Kidney epithelial cell (primary cell): ENCODE measurements at regions not wholly inside any gene's neighbourhood (a gene's known extent, or its start where the extent isn't known, plus 50 kb on each side); places are given as distances from the start of the nearest gene placed in this dataset.

ENCODE experiments used
- DNase-seq: peaks from one replicate; pipeline ENCODE4 v3.0.0-alpha.2; 2010; ENCODE audit warnings: low read depth
- H3K27me3 ChIP-seq: 2 replicates; pipeline ENCODE4 v1.6.0; 2011; ENCODE audit warnings: low read length; ENCODE audit not compliant: control insufficient read depth, insufficient read depth
- H3K36me3 ChIP-seq: 2 replicates; pipeline ENCODE4 v1.5.1; 2011; ENCODE audit warnings: low read length; ENCODE audit not compliant: control insufficient read depth, insufficient read depth
- H3K4me3 ChIP-seq: 2 replicates; pipeline ENCODE4 v1.5.1; 2011; ENCODE audit warnings: low read depth, mild to moderate bottlenecking, control low read depth, low read length
- CTCF ChIP-seq: IDR thresholded peaks from 2 replicates; pipeline ENCODE4 v1.5.1; 2011; ENCODE audit warnings: mild to moderate bottlenecking, moderate library complexity, low read length, control low read depth, inconsistent platforms; ENCODE audit not compliant: insufficient read depth, poor library complexity, severe bottlenecking

DNA sequence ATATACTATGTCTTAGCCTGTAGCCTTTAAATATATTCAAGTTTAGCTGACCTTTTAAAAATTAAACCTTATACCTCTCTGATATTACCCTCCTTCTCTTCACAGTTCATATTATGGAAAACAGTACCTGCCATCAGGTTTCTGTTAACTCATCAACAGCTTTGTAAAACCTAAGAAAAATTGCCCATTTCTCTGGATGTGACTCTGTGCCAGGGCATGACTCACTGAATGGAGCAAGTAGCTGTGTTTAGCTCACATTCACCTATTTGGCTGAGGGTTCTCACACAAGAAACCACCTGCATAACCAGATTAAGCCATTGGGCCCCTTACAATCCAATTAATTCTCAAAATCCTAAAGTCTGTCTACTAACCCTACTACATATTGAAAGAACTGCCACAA lies 678.8 kb upstream of the MARCKS start:
- no peak overlapping the region for H3K4me3 ChIP-seq
- no peak for TF ChIP-seq CTCF
- no peak for DNase-seq
- no peaks in the 10 kb centered on the region for H3K36me3 ChIP-seq
- no peaks in the 10 kb centered on the region for H3K27me3 ChIP-seq

GRCh38 chr6:113181164-113181563 lies 676.0 kb upstream of the MARCKS start:
- no peaks in the 10 kb centered on the region for H3K27me3 ChIP-seq
- no peaks in the 10 kb centered on the region for H3K36me3 ChIP-seq
- H3K4me3 ChIP-seq, result no peak overlapping the region
- no peak for DNase-seq
- TF ChIP-seq CTCF, result no peak

GRCh38 chr6:113182370-113183141 lies 674.6 kb upstream of the MARCKS start:
- TF ChIP-seq CTCF, result no peak
- H3K4me3 ChIP-seq, result no peak overlapping the region

GRCh38 chr6:113184291-113184690 lies 672.9 kb upstream of the MARCKS start:
- Histone ChIP-seq H3K27me3 (no peaks in the 10 kb centered on the region), H3K4me3 (no peak overlapping the region), H3K36me3 (no peaks in the 10 kb centered on the region)
- TF ChIP-seq CTCF, result no peak
- DNase-seq, result no peak

More at GRCh38 chr6:113182370-113183141, 674.6 kb upstream of the MARCKS start:
- DNase-seq, result peak; percentile 38
- H3K36me3 ChIP-seq, result no peaks in the 10 kb centered on the region
- no peaks in the 10 kb centered on the region for H3K27me3 ChIP-seq

DNA sequence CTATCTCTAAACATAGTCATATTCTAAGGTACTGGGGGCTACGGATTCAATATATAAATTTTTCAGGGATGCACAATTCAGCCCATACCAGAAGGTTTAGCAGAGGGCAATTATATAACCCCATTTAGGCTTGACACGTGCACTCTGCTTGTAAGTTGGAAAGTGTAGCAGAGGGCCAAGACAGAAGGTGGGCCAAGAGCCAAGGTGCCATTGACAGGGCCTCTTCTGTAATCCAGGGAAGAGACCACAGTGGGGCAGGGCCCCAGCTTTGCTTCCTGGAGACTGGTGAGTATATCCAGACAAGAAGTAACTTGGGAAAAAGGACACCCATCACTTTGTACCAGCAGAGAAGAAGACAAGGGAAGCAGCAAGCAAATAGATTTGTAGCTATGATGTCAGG lies 672.4 kb upstream of the MARCKS start:
- DNase-seq, result no peak
- H3K4me3 ChIP-seq, result no peak overlapping the region
- H3K27me3 ChIP-seq, result no peaks in the 10 kb centered on the region
- TF ChIP-seq CTCF, result no peak
- no peaks in the 10 kb centered on the region for H3K36me3 ChIP-seq

DNA sequence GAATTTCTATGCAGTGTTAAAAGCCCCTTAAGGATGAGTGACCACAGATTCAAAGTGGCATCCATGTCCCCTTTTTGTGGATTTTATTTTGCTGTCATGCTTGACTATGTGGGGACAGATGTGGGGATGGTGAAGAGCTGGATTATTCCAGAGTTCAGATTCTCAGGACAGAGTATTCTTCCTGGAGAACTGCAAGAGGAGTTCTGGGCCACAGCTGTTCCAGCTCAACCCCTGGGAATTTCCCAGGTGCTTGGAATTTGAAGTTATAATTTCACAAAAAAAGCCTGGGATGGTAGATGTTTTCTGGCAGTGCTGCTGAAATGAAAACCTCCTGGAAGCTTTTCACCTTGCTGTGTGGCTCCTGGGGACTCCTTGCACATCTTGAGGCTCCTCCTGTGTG lies 671.8 kb upstream of the MARCKS start:
- H3K27me3 ChIP-seq, result no peaks in the 10 kb centered on the region
- TF ChIP-seq CTCF, result no peak
- DNase-seq, result no peak

More for the DNA sequence above, 671.8 kb upstream of the MARCKS start:
- H3K4me3 ChIP-seq, result no peak overlapping the region
- H3K36me3 ChIP-seq, result no peaks in the 10 kb centered on the region
